Activated CD8-positive, alpha-beta memory T cell treated with anti-CD3 and anti-CD28 coated beads for 1 hour (primary cell): ENCODE measurements at regions not wholly inside any gene's neighbourhood (a gene's known extent, or its start where the extent isn't known, plus 50 kb on each side); places are given as distances from the start of the nearest gene placed in this dataset.
A peak's percentile ranks its signal among the peaks of the same experiment; 100 is the strongest.

ENCODE experiments used
- DNase-seq, 2 donors: peaks; one replicate each; pipeline ENCODE4 v3.0.0-alpha.2; 2020; ENCODE audit warnings: low read depth in 1 of 2; ENCODE audit errors: extremely low read depth in 1 of 2

DNA sequence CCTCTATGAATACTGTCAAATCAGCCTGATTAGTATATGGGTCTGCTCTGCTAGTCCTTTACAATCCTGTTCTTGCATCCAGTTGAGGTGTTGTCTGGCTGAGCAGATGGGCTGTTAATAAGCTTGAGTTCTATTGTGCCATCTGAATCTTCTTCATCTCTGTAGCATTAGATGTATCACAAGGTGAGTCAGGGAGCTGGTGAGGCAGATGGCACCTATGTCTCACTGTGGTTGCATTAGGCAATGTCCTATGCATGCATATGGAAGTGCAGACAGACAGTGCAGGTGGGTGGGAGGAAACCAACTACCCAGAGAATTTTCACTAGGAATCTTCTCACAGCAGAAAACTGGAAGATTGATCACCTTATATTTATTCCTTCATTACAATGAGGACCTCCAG, 165.7 kb upstream of the STXBP6 start:
- no peak for DNase-seq

- no peak for DNase-seq
These were observed 147.9 kb upstream of the STXBP6 start for GRCh38 chr14:25197885-25198284.

DNA sequence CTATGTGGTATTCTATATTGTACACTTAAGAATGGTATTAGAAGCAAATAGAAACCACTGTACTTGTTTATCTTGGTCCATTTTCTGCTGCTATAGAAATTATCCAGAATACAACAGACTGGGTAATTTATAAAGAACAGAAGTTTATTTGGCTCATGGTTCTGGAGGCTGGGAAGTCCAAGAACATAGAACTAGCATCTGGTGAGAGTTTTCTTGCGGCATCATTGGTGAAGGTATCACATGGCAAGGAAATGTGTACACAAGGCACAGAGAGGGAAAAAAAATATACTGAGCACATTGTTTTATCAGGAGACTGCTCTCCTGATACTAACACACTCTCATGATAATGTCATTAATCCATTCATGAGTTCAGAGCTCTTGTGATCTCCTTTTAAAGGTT, 130.3 kb upstream of the STXBP6 start:
- DNase-seq, result no peak

DNA sequence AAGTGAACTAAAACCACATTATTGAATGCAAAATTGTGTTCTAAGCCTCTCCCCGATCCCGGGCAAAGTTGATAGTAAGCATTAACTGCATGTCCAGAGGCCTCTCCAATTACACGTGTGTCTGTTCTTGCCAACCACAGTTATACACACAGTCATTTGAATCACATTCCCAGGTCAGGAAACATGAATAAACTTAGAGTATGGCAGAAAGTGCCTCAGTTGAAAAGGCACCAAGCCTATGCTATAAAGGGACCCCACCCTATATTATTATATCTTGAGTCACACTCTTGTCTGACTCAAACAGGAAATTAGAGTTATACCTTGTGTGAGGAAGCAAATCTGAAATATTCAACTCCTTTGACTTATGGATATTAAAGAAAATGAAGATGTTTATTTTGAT, 128.3 kb upstream of the STXBP6 start:
- DNase-seq, result no peak

DNA sequence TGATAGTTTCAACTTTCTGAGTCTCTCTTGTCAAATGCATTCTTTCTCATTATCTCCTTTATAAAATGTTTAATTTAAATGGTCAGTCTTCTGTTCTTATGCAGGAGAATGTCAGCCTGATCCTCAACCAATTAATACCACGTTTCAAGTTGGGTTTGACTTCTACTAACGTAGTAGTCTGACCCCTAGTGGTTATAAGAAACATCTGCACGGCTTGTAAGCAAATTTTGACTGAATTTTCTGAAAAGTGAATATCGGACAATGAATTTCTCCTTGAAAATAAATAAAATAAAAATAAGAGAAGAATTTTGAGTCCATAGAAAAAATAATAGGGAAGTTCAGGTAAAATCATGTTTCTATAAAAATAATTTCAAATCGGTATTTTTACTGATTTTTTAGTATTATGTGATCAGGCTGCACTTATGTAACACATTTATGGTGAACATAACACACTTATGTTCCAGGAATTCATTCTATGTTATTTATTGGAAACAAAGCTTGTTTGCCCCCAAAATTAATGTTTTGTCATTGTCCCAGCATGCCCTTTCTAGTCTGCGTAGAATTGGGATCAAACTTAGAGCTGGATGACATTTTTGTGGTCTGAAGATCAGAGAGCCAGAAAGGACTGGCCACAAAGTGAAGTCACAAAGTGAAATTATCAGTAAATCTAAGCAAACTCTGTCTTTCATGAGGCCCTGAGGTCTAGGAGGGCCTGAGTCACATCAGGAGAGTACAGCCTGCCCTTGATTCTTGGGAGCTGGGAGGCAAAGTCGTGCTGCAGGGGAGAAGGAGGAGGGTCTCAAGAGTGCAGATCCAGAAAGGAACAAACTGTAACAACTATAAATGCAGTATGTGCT, 101.2 kb upstream of the STXBP6 start:
- DNase-seq, result no peak

DNA sequence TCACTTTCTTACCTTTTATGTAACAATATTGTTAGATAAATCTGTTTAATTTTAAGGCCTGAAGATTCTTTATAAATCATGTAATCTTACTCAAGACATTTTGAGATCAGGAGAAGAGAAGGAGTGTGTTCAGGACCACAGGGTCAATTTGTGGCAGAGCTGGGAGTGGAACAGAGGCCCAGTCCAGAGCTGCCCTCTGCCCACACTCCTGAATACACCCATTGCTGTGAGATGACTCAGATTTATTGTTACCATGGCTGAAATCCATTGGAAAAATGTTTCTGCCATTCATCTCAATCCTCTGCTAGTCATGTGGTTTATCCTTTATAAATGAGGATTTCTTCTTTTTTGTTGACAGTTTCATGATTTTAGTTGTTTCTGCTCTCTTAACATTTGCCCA, 100.5 kb upstream of the STXBP6 start:
- DNase-seq, result no peak

DNA sequence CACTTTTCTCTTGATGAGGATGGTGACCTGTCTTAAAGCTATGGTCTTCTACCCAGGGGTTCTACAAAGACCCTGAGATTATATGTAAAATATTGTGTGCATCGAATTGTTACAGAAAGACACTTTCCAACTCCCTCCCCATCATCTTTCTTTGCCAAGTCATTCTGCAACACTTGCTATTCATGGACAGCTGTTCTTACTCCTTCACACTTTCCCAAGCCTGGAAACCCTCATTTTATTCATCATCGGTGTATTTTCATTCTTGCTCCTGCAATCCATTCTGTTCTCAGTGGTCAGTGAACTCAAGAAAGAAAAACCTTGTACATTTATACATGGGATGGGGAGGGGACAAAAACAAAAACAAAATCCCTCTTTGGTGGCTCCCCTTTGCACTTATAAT, 90.5 kb upstream of the STXBP6 start:
- no peak for DNase-seq

DNA sequence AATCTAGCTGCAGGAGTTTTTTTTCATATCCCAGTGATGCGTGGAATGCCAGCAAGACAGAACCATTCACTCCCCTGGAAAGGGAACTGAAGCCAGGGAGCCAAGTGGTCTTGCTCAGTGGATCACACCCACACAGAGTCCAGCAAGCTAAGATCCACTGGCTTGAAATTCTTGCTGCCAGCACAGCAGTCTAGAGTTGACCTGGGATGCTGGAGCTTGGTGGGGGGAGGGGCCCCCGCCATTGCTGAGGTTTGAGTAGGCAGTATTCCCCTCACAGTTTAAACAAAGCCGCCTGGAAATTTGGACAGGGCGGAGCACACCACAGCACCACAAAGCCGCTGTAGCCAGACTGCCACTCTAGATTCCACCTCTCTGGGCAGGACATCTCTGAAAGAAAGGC, 86.9 kb upstream of the STXBP6 start:
- no peak for DNase-seq

GRCh38 chr14:25134184-25134583, 84.2 kb upstream of the STXBP6 start:
- DNase-seq, result no peak

- DNase-seq, result peak in 1 of 2 donors; percentile 7
These were observed 82.9 kb upstream of the STXBP6 start for GRCh38 chr14:25132732-25133422.

GRCh38 chr14:25132094-25132493, 82.1 kb upstream of the STXBP6 start:
- no peak for DNase-seq

DNA sequence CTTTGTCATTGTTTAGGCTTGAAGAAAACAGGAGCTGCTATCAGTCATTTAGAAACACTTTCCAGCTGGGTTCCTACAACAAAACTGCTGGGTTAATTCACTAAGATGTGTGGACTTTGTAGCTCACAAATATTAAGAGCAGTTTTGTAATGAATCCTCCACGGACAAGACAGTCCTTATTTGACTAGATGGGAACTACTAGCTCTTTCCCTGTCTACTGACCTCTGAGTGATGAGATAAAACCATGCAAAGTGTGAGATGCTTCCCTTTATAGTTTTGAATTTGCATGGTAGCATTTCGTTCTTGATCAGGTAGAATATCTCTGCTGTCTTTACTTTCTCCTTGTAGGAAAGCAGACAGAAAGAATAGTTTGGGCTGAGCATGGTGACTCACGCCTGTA, 72.9 kb upstream of the STXBP6 start:
- no peak for DNase-seq

- no peak for DNase-seq
These were observed 72.3 kb upstream of the STXBP6 start for GRCh38 chr14:25122211-25122610.

- DNase-seq, result no peak
These were observed 71.6 kb upstream of the STXBP6 start for GRCh38 chr14:25121337-25122129.

DNA sequence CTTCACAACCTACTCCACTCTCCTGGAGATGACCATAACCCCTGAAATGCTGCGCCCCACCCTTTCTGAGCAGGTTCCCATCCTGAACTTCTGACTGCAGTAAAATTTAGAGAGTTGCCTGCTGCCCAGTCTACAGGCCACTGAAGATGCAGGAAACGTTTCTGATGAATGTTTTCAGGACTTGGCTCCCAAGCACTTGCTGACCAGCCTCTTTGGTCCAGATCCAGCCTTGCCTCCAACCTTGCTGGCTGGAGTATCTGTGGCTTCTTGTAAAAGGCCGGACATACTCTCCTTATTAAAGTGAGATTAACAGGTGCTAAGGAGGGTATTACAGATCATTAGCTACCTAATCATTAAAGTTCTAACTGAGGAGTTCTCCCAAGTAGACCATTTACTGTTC, 70.3 kb upstream of the STXBP6 start:
- no peak for DNase-seq

- DNase-seq, result no peak
These were observed 68.7 kb upstream of the STXBP6 start for GRCh38 chr14:25118671-25119070.

DNA sequence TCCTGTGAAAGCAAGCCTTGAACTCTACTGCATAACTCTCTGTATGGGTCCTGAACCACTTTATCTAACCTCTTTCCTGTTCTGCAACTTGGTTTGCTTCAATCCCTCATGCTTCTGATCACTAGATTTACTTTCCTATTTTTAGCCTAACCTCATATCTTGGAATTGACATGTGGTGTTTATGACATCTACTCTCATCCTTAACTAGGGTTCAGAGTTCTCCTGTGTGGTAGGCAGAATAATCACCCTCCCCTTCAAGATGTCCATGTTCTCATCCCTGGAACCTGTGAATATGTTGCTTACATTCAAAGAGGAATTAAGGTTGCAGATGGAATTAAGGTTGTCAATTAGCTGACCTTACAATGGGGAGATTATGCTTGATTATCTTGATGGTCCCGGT, 67.4 kb upstream of the STXBP6 start:
- DNase-seq, result no peak

DNA sequence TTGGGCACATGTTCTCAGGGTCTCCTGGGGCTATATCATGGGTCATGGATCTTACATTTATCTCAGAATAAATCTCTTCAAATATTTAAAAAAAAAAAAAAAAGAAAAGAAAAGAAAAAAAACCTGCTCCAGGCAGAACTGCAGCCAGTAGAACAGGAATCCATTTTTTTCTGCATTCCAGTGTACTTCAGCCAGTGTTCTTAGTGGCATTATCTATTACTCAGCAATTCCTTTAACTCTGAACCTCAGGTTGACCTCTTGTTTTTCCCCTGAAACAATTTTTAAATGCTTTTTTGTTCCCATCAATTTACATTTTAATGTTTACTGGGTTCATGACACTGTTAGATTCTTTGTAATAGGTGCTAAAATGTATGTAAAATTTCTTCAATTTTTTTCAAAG, 66.7 kb upstream of the STXBP6 start:
- no peak for DNase-seq

DNA sequence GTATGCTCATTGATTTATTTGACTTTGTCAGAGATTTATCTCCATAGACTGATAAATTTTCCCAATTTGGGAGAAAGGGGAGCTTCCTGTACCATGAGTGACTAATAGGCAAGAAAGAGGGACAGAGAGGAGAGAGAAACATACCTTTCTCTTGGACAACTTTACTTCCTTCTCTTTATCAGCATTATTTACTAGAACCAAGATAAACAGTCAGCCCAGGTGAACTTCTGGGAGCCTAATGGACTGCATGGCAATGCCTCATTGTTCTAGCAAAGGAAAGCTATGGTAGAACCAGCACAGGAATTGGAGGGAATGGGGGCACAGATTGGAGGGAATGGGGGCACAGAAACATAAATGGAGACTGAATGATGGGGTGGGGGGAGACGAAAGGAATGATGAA, 63.4 kb upstream of the STXBP6 start:
- DNase-seq, result no peak

DNA sequence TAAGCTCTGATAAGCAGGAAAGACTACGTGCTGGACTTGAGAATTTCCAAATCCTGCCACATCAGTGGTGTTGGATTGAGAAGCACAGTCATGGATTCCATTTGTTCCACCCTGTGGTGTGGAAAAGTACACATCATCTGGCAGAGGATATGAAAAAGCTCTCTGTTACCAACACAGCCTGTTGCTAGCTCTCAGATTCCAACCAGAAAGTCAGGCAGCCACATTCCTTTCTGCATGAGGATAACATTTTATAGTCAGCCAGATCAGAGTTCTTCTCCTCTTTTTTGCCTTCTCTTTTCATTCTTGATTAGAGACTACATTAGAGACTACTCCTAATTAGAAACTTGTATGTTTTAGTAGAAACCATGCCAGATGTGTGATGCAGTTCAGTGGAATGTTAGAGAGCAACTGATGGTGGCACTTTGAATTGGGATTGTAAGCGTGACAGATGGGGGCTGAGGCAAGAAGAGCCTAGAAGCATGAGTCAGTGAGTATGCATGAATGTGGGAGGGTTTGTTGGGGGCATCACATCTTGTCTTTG, 61.2 kb upstream of the STXBP6 start:
- no peak for DNase-seq

GRCh38 chr14:25110106-25110505, 60.2 kb upstream of the STXBP6 start:
- no peak for DNase-seq
